ENCODE measurements at regions not wholly inside any gene's neighbourhood (a gene's known extent, or its start where the extent isn't known, plus 50 kb on each side); places are given as distances from the start of the nearest gene placed in this dataset.

- FAIRE-seq, result no peak
- no peak overlapping the region for H3K27ac ChIP-seq (ENCODE audit: extremely low read length, insufficient read depth, low read length)
- H3K4me2 ChIP-seq (ENCODE audit: low read depth, low read length), result no peak overlapping the region
- no peaks in the 10 kb centered on the region for H3K36me3 ChIP-seq (replicated peaks in 1 of 2; ENCODE audit: control insufficient read depth in 1 of 2, insufficient read depth in 2 of 2, low read length in 2 of 2)
- intact Hi-C loops (cut with micrococcal nuclease; ENCODE audit: unreplicated experiment), result no loop called here
- 0% methylated on average over 5 of the region's 5 CpGs for WGBS (ENCODE audit: low lambda C conversion rate)
- no peaks in the 10 kb centered on the region; a peak in 1 of 5 replicates for H3K27me3 ChIP-seq (ENCODE audit: control insufficient read depth in 1 of 2, insufficient read depth in 2 of 2, low read length in 2 of 2)
- H4K20me1 ChIP-seq (ENCODE audit: insufficient read depth, low read length), result no peaks in the 10 kb centered on the region
- no peak overlapping the region for H3K4me3 ChIP-seq (replicated peaks in 1 of 3; ENCODE audit: insufficient read depth in 1 of 3, low read depth in 2 of 3, low read length in 3 of 3)
- no peak for TF ChIP-seq ZNF274 (CRISPR knock-in tag; IDR thresholded peaks at IDR 0.05)
- TF ChIP-seq TRAFD1 (CRISPR knock-in tag; IDR thresholded peaks at IDR 0.05; ENCODE audit: borderline replicate concordance), result no peak
- no peak for TF ChIP-seq NR2C2 (CRISPR knock-in tag; IDR thresholded peaks at IDR 0.05; ENCODE audit: borderline replicate concordance)
- TF ChIP-seq E2F1 (CRISPR knock-in tag; IDR thresholded peaks at IDR 0.05), result no peak
- no peak for TF ChIP-seq CSRNP2 (CRISPR knock-in tag; conservative IDR thresholded peaks at IDR 0.05; ENCODE audit: low read depth)
- no peak for TF ChIP-seq JUN (CRISPR knock-in tag; IDR thresholded peaks at IDR 0.05)
- TF ChIP-seq ZC3H4 (CRISPR knock-in tag; IDR thresholded peaks at IDR 0.05; ENCODE audit: borderline replicate concordance), result no peak
- TF ChIP-seq MIER3 (CRISPR knock-in tag; IDR thresholded peaks at IDR 0.05; ENCODE audit: borderline replicate concordance), result no peak
- TF ChIP-seq SKI (IDR thresholded peaks at IDR 0.05; ENCODE audit: partially characterized antibody), result no peak
- no peak for TF ChIP-seq ZNF441 (CRISPR knock-in tag; IDR thresholded peaks at IDR 0.05; ENCODE audit: borderline replicate concordance)
- no peak for TF ChIP-seq ZFP90 (CRISPR knock-in tag; IDR thresholded peaks at IDR 0.05; ENCODE audit: borderline replicate concordance)
- no peak for TF ChIP-seq ZNF563 (CRISPR knock-in tag; IDR thresholded peaks at IDR 0.05)
- no peak for TF ChIP-seq TARDBP (CRISPR knock-in tag; IDR thresholded peaks at IDR 0.05)
- TF ChIP-seq FOXA3 (CRISPR knock-in tag; IDR thresholded peaks at IDR 0.05), result no peak
- no peak for TF ChIP-seq PHB2 (IDR thresholded peaks at IDR 0.05; ENCODE audit: partially characterized antibody)
- no peak for TF ChIP-seq CENPX (CRISPR knock-in tag; IDR thresholded peaks at IDR 0.05)
- no peak for TF ChIP-seq SIN3B (IDR thresholded peaks at IDR 0.05; ENCODE audit: low read length)
- TF ChIP-seq HINFP (CRISPR knock-in tag; IDR thresholded peaks at IDR 0.05; ENCODE audit: low read depth), result no peak
- TF ChIP-seq ZBTB7A (CRISPR knock-in tag; IDR thresholded peaks at IDR 0.05), result no peak
- no peaks in the 10 kb centered on the region for H3K4me1 ChIP-seq (ENCODE audit: insufficient read depth, low read length)
- H3K9me3 ChIP-seq (ENCODE audit: low read length), result no peaks in the 10 kb centered on the region
- H3K9ac ChIP-seq (ENCODE audit: insufficient read depth, low read depth, low read length), result no peak overlapping the region
- POLR2A ChIA-PET, result no interaction called here
- H3K79me2 ChIP-seq (ENCODE audit: insufficient read depth, low read length), result no peaks in the 10 kb centered on the region
- no peak overlapping the region for H2AFZ ChIP-seq (ENCODE audit: low read length)
- DNase-seq (ENCODE audit: low spot score), result no peak
- BruUV-seq (replicated peaks), result no TSS peak
- ATAC-seq, result no peak
- in situ Hi-C loops (cut with HindIII; ENCODE audit: extremely low pct_ligation_motif_present, low pct_unique_long_range_greater_than_20kb), result no loop called here
- CTCF ChIA-PET (ENCODE audit: low intra/inter-chr PET ratio, low total read pairs), result no interaction called here
Measured at GRCh38 chr5:32865475-32865874, 154.4 kb downstream of the NPR3 start.
